ENCODE measurements at regions not wholly inside any gene's neighbourhood (a gene's known extent, or its start where the extent isn't known, plus 50 kb on each side); places are given as distances from the start of the nearest gene placed in this dataset.

- no peak for TF ChIP-seq POLR2A (IDR thresholded peaks at IDR 0.05)
- no peak for TF ChIP-seq POLR2AphosphoS5 (IDR thresholded peaks at IDR 0.05)
Observed at GRCh38 chr2:39934851-39935250, 155.8 kb upstream of the THUMPD2 start.
